NCI-H526 (cell line): ENCODE measurements at regions not wholly inside any gene's neighbourhood (a gene's known extent, or its start where the extent isn't known, plus 50 kb on each side); places are given as distances from the start of the nearest gene placed in this dataset.
"Not testable (repeated sequence)": the region's sequence is repeated elsewhere in the genome, so short reads cannot be mapped to it uniquely, and the experiment has no call there.

Source experiments
- DNase-seq, 2 experiments: peaks; one replicate each; lab custom pipeline; 2025; lab: John Stamatoyannopoulos, UW

DNA sequence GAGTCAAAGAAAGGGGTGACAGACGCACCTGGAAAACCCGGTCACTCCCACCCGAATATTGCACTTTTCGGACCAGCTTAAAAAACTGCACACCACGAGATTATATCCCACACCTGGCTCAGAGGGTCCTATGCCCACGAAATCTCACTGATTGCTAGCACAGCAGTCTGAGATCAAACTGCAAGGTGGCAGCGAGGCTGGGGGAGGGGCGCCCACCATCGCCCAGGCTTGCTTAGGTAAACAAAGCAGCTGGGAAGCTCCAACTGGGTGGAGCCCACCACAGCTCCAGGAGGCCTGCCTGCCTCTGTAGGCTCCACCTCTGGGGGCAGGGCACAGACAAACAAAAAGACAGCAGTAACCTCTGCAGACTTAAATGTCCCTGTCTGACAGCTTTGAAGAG is 185.1 kb upstream of the CXADR start:
- DNase-seq: not testable (repeated sequence)

GRCh38 chr21:17334484-17334883 is 178.4 kb upstream of the CXADR start:
- DNase-seq: no peak

- no peak for DNase-seq
Observed at GRCh38 chr21:17340081-17340480, 172.8 kb upstream of the CXADR start.

- no peak for DNase-seq
Observed at GRCh38 chr21:17343055-17343454, 169.8 kb upstream of the CXADR start.

- DNase-seq: no peak
Observed at GRCh38 chr21:17348357-17348756, 164.5 kb upstream of the CXADR start.

DNA sequence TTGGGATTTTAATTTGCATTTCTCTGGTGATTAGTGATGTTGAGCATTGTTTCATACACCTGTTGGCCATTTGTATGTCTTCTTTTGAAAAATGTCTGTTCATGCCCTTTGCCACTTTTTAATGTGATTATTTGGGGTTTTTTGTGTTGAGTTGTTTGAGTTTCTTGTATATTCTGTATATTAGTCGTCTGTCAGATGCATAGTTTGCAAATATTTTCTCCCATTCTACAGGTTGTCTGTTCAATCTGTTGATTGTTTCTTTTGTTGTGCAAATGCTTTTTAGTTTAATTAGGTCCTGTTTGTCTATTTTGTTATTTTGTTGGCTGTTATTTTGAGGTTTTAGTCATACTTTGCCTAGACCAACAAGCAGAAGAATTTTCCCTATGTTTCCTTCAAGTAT is 164.0 kb upstream of the CXADR start:
- no peak for DNase-seq

DNA sequence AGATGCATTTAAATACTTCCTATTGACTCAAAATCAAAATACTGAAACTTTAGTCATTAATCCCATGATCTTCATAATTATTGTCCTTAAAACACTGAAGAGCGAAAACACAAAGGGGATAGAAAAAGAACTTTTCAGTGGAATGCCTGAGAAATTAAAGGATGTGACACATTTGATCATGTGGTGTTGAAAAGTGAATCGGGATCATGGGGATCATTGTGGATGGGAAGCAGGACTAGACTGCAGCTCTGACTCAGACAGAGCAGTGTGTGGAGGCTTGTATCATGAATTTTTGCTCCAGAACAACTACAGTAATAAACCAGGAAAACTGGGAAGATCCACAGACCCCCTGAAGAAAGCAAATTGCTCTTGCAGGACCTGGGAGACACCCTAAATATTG is 161.1 kb upstream of the CXADR start:
- DNase-seq: no peak

DNA sequence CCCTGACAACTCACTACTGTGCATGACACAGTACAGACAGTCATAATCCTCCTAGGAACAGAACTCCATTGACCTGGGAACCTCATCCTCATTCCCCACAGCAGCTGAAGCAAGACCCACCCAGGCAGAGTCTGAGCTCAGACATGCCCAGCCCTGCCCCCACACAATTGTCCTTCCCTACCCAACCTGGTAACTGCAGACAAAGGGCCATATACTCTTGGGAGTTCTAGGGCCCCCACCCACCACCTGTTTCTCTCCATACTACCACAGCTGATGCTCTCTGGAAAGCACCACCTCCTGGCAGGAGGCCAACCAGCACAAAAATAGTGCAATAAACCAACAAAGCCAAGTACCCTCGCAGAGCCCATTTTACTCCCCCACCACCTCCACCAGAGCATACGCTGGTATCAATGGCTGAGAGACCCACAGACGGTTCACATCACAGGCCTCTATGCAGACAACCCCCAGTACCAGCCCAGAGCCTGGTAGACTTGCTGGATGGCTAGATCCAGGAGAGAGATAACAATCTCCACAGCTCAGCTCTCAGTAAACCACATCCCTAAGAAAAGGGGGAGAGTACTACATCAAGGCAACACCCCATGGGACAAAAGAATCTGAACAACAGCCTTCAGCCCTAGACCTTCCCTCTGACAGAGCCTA is 159.7 kb upstream of the CXADR start:
- DNase-seq: peak in 1 of 2 experiments; percentile 37

DNA sequence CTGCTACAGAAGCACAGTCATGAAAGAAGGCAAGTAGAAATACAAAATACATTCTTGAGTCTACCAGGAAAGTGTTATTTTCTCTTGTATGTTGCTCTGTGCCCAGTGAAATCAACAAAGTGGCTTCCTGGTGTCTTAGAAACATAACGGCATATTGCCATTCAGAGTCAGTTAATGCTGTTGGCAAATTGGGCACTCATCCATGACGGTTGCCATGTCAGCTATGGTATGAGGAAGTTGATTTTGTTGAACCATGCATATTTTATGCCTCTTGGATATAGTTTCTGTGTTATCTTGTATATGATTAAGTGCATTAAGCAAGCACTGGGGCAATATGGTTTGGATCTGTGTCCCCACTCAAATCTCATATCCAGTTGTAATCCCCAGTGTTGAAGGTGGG is 153.1 kb upstream of the CXADR start:
- DNase-seq: peak; percentile 71 to 72

GRCh38 chr21:17368748-17369363 is 144.0 kb upstream of the CXADR start:
- DNase-seq: no peak

DNA sequence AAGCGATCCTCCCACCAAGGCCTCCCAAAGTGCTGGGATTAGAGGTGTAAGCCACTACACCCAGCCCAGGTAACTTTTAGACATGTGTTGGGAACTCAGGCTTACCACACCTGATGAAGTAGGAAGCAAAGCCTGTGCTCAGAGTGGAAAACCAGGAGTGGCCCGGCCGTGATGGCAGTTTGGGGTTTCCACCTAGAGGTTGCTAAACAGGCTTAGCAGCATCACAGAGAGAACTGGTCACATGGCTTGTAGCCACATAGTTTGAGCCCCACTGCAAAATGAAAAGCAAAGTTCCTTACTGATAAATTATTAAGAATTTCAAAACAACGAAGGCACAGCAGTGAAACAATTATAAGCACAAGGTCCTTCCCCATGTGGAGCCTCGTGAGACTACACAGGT is 142.6 kb upstream of the CXADR start:
- DNase-seq: peak in 1 of 2 experiments; percentile 34

DNA sequence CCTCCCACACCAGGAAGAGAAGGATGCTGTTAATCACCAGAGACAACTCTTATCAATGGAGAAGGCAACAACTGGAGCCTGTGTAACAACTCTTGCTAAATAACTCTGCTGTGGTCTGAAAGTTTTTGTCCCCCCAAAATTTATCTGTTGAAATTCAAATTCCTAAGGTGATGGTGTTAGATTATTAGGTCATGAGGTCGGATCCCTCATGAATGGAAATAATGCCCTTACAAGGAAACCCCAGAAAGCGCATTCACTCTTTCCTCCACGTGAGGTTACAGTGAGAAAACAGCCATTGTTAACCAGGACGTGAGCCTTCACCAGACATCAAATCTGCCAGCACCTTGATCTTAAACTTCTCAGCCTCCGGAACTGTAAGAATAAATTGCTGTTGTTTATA is 141.9 kb upstream of the CXADR start:
- DNase-seq: no peak

DNA sequence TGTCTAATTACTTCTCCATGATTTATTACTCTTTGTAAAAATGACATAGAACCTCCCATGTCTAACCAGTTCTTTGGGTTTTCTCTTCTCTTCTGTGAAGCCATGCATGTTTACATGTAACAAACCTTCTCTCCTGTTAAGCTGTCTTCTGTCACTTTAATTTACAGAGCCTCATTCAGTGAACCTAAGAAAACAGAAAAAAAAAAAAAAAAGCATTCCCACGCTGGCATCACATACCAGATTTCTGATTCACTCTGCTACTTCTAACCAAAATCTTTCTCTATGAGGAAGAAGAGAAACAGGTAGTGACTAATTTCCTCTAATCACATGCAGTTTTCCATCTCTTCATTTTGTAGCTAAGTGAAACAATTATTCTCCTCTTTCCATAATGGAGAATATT is 141.4 kb upstream of the CXADR start:
- DNase-seq: no peak

- DNase-seq: no peak
Observed at GRCh38 chr21:17372200-17372599, 140.6 kb upstream of the CXADR start.

GRCh38 chr21:17386498-17386897 is 126.3 kb upstream of the CXADR start:
- peak in 1 of 2 experiments; percentile 10 for DNase-seq

GRCh38 chr21:17387030-17387617 is 125.7 kb upstream of the CXADR start:
- DNase-seq: peak; percentile 55 to 79

GRCh38 chr21:17388226-17388625 is 124.6 kb upstream of the CXADR start:
- no peak for DNase-seq

GRCh38 chr21:17389311-17389710 is 123.5 kb upstream of the CXADR start:
- DNase-seq: no peak

DNA sequence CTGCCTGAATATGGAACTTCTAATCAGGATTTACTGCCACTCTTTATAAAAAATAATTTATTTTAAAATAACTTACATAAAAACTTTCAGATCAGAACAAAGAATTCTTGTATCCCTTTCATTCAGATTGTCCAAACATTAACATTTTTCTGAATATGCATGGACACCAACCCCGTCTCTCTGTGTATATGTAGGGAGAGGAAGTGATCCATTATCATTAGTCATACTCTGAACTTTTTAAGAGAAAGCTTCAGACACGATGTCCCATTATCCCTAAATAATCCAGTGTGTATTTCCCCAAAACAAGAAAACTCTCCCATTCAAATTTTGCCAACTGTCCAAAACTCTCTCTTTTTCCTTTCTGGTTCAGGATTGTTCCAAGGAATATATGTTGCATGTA is 122.3 kb upstream of the CXADR start:
- DNase-seq: no peak

- DNase-seq: no peak
Observed at GRCh38 chr21:17391811-17392340, 121.0 kb upstream of the CXADR start.

GRCh38 chr21:17393413-17393812 is 119.4 kb upstream of the CXADR start:
- no peak for DNase-seq

DNA sequence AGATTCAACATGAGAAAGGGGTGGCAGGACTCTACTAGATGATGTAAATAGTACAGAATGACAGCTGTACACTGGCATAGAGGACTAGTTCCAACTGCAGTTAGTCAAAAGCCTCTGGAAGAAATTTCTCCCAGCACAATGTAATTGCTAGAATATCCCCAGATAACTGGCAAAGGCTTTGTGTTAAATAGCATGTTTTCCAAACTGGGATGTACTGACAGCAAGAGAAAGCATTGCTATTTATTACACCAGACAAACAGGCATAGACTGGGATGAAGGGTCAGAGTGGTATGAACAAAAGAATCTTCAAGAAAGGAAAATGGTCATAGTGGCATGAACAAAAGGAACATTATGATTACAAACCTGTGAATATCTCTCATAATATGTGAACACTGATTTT is 115.9 kb upstream of the CXADR start:
- DNase-seq: no peak

DNA sequence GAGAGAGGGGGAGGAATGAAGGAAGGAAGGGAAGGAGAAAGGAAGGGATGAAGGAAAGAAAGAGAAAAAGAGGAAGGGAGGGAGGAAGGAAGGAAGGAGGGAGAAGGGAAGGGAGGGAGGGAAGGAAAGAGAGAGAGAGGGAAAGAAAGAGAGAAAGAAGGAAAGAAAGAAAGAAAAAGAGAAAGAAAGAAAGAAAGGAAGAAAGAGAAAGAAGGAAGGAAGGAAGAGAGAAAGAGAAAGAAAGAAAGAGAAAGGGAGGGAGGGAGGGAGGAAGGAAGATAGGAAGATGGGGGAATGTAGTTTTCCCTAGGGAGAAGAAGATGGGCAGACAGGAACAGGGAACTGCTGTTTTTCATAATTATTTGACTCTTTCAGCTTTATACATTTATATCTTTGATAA is 115.1 kb upstream of the CXADR start:
- DNase-seq: no peak
